ENCODE measurements at regions not wholly inside any gene's neighbourhood (a gene's known extent, or its start where the extent isn't known, plus 50 kb on each side); places are given as distances from the start of the nearest gene placed in this dataset.

GRCh38 chr1:43108080-43108479 lies 64.0 kb downstream of the EBNA1BP2 start:
- TF ChIP-seq ZBTB7A (IDR thresholded peaks at IDR 0.05; ENCODE audit: low read depth) (no peak), YY1 (IDR thresholded peaks at IDR 0.05; ENCODE audit: low read depth) (no peak), EP300 (IDR thresholded peaks at IDR 0.05; ENCODE audit: borderline replicate concordance) (no peak), TCF12 (IDR thresholded peaks at IDR 0.05; ENCODE audit: low read depth) (no peak), CREB1 (IDR thresholded peaks at IDR 0.05; ENCODE audit: low read depth) (no peak), USF1 (IDR thresholded peaks at IDR 0.05) (no peak), TAF1 (IDR thresholded peaks at IDR 0.05; ENCODE audit: low read depth) (no peak), NFIC (IDR thresholded peaks at IDR 0.05) (no peak), CEBPB (IDR thresholded peaks at IDR 0.05) (no peak)

All from Ishikawa (cell line).